ENCODE measurements at regions not wholly inside any gene's neighbourhood (a gene's known extent, or its start where the extent isn't known, plus 50 kb on each side); places are given as distances from the start of the nearest gene placed in this dataset.

GRCh38 chr17:77861133-77861695 is 97.3 kb upstream of the TNRC6C start:
- Mint-ChIP-seq H3K27me3 (peaks cover 0 to 5% of the 10 kb centered on the region in 2 donors), H3K27ac (no peak overlapping the region), H3K36me3 (no peaks in the 10 kb centered on the region), H3K4me1 (ENCODE audit: low read depth in 2 of 2) (peaks cover 36 to 49% of the 10 kb centered on the region in 2 donors), H3K4me3 (no peak overlapping the region), H3K9me3 (peaks cover 9% of the 10 kb centered on the region)
- ATAC-seq (no peak), DNase-seq (ENCODE audit: low spot score) (no peak)

- ATAC-seq, result no peak
- no peak for DNase-seq (ENCODE audit: low spot score)
- H3K4me1 Mint-ChIP-seq (ENCODE audit: low read depth in 2 of 2), result peaks cover 36 to 49% of the 10 kb centered on the region in 2 donors
- no peaks in the 10 kb centered on the region for H3K36me3 Mint-ChIP-seq
- peaks cover 0 to 5% of the 10 kb centered on the region in 2 donors for H3K27me3 Mint-ChIP-seq
- H3K4me3 Mint-ChIP-seq, result peak overlapping the region; percentile 20
- H3K9me3 Mint-ChIP-seq, result peaks cover 9% of the 10 kb centered on the region
- peak overlapping the region in 1 of 2 donors; percentile 21 for H3K27ac Mint-ChIP-seq
Measured at GRCh38 chr17:77861981-77862645, 96.4 kb upstream of the TNRC6C start.

GRCh38 chr17:77862890-77863813 is 95.4 kb upstream of the TNRC6C start:
- Mint-ChIP-seq H3K4me1 (ENCODE audit: low read depth in 2 of 2) (peaks cover 40 to 44% of the 10 kb centered on the region in 2 donors), H3K4me3 (peak overlapping the region; percentile 73), H3K9me3 (peaks cover 6% of the 10 kb centered on the region), H3K36me3 (no peaks in the 10 kb centered on the region), H3K27me3 (peaks cover 0 to 5% of the 10 kb centered on the region in 2 donors), H3K27ac (peak overlapping the region; percentile 48 to 53)
- DNase-seq (ENCODE audit: low spot score), result no peak
- no peak for ATAC-seq

GRCh38 chr17:77863814-77864161 is 94.7 kb upstream of the TNRC6C start:
- Mint-ChIP-seq H3K36me3 (no peaks in the 10 kb centered on the region), H3K4me1 (ENCODE audit: low read depth in 2 of 2) (peaks cover 39 to 44% of the 10 kb centered on the region in 2 donors), H3K9me3 (peaks cover 4% of the 10 kb centered on the region), H3K4me3 (peak overlapping the region; percentile 73), H3K27ac (peak overlapping the region; percentile 48 to 53), H3K27me3 (no peaks in the 10 kb centered on the region)
- peak; percentile 86 to 93 for ATAC-seq
- DNase-seq (ENCODE audit: low spot score), result peak; percentile 79

GRCh38 chr17:77864234-77865111 is 94.0 kb upstream of the TNRC6C start:
- Mint-ChIP-seq H3K4me3 (peak overlapping the region; percentile 73), H3K27me3 (peaks cover 0 to 4% of the 10 kb centered on the region in 2 donors), H3K27ac (peak overlapping the region; percentile 4 to 48), H3K4me1 (ENCODE audit: low read depth in 2 of 2) (peaks cover 45 to 50% of the 10 kb centered on the region in 2 donors), H3K36me3 (no peaks in the 10 kb centered on the region), H3K9me3 (peaks cover 4% of the 10 kb centered on the region)
- DNase-seq (ENCODE audit: low spot score) (no peak), ATAC-seq (peak in 1 of 2 donors; percentile 2)

GRCh38 chr17:77865112-77865611 is 93.3 kb upstream of the TNRC6C start:
- peak overlapping the region; percentile 73 for H3K4me3 Mint-ChIP-seq
- DNase-seq (ENCODE audit: low spot score) (no peak), ATAC-seq (no peak)
- peaks cover 4% of the 10 kb centered on the region for H3K9me3 Mint-ChIP-seq
- H3K27ac Mint-ChIP-seq, result peak overlapping the region in 1 of 2 donors; percentile 4
- no peaks in the 10 kb centered on the region for H3K36me3 Mint-ChIP-seq
- H3K27me3 Mint-ChIP-seq, result peaks cover 0 to 6% of the 10 kb centered on the region in 2 donors
- H3K4me1 Mint-ChIP-seq (ENCODE audit: low read depth in 2 of 2), result peaks cover 51 to 56% of the 10 kb centered on the region in 2 donors

GRCh38 chr17:77865716-77866115 is 92.8 kb upstream of the TNRC6C start:
- Mint-ChIP-seq H3K36me3 (no peaks in the 10 kb centered on the region), H3K27me3 (peaks cover 0 to 6% of the 10 kb centered on the region in 2 donors), H3K4me3 (no peak overlapping the region), H3K27ac (no peak overlapping the region), H3K9me3 (peaks cover 4% of the 10 kb centered on the region), H3K4me1 (ENCODE audit: low read depth in 2 of 2) (peaks cover 51 to 56% of the 10 kb centered on the region in 2 donors)
- no peak for DNase-seq (ENCODE audit: low spot score)
- ATAC-seq, result no peak

- H3K4me3 Mint-ChIP-seq, result no peak overlapping the region
- peaks cover 49 to 58% of the 10 kb centered on the region in 2 donors for H3K4me1 Mint-ChIP-seq (ENCODE audit: low read depth in 2 of 2)
- ATAC-seq (no peak), DNase-seq (ENCODE audit: low spot score) (no peak)
- H3K27ac Mint-ChIP-seq, result no peak overlapping the region
- no peaks in the 10 kb centered on the region for H3K9me3 Mint-ChIP-seq
- no peaks in the 10 kb centered on the region for H3K36me3 Mint-ChIP-seq
- peaks cover 0 to 6% of the 10 kb centered on the region in 2 donors for H3K27me3 Mint-ChIP-seq
Measured at GRCh38 chr17:77867308-77867781, 91.2 kb upstream of the TNRC6C start.

- H3K36me3 Mint-ChIP-seq, result no peaks in the 10 kb centered on the region
- peaks cover 49 to 61% of the 10 kb centered on the region in 2 donors for H3K4me1 Mint-ChIP-seq (ENCODE audit: low read depth in 2 of 2)
- no peak overlapping the region for H3K4me3 Mint-ChIP-seq
- no peak for DNase-seq (ENCODE audit: low spot score)
- H3K27me3 Mint-ChIP-seq, result peaks cover 0 to 9% of the 10 kb centered on the region in 2 donors
- peaks cover 3% of the 10 kb centered on the region for H3K9me3 Mint-ChIP-seq
- no peak overlapping the region for H3K27ac Mint-ChIP-seq
- no peak for ATAC-seq
Measured at GRCh38 chr17:77867976-77868713, 90.4 kb upstream of the TNRC6C start.

GRCh38 chr17:77869041-77869599 is 89.4 kb upstream of the TNRC6C start:
- Mint-ChIP-seq H3K9me3 (peaks cover 3% of the 10 kb centered on the region), H3K27me3 (peaks cover 0 to 9% of the 10 kb centered on the region in 2 donors), H3K27ac (no peak overlapping the region), H3K4me1 (ENCODE audit: low read depth in 2 of 2) (peaks cover 41 to 57% of the 10 kb centered on the region in 2 donors), H3K4me3 (peak overlapping the region; percentile 57), H3K36me3 (no peaks in the 10 kb centered on the region)
- DNase-seq (ENCODE audit: low spot score), result no peak
- no peak for ATAC-seq

GRCh38 chr17:77869665-77870132 is 88.8 kb upstream of the TNRC6C start:
- Mint-ChIP-seq H3K27me3 (peaks cover 0 to 9% of the 10 kb centered on the region in 2 donors), H3K4me1 (ENCODE audit: low read depth in 2 of 2) (peaks cover 36 to 52% of the 10 kb centered on the region in 2 donors), H3K27ac (no peak overlapping the region), H3K9me3 (peaks cover 3% of the 10 kb centered on the region), H3K36me3 (no peaks in the 10 kb centered on the region), H3K4me3 (peak overlapping the region; percentile 57)
- DNase-seq (ENCODE audit: low spot score) (no peak), ATAC-seq (peak; percentile 72 to 80)

- H3K27ac Mint-ChIP-seq, result no peak overlapping the region
- no peak overlapping the region for H3K4me3 Mint-ChIP-seq
- peaks cover 13% of the 10 kb centered on the region for H3K9me3 Mint-ChIP-seq
- H3K27me3 Mint-ChIP-seq, result peaks cover 0 to 9% of the 10 kb centered on the region in 2 donors
- H3K36me3 Mint-ChIP-seq, result peaks cover 13% of the 10 kb centered on the region
- no peak for ATAC-seq
- peak; percentile 37 for DNase-seq (ENCODE audit: low spot score)
- H3K4me1 Mint-ChIP-seq (ENCODE audit: low read depth in 2 of 2), result peaks cover 42 to 57% of the 10 kb centered on the region in 2 donors
Measured at GRCh38 chr17:77872199-77872598, 86.3 kb upstream of the TNRC6C start.
